CD4-positive, alpha-beta memory T cell (primary cell): ENCODE measurements at regions not wholly inside any gene's neighbourhood (a gene's known extent, or its start where the extent isn't known, plus 50 kb on each side); places are given as distances from the start of the nearest gene placed in this dataset.

Source experiments
- CTCF ChIA-PET: fragments of 350-600 bp; sonication (Branson Sonifier 250); formaldehyde crosslinking; loops from one replicate; lab custom pipeline; 2021; ENCODE audit warnings: inconsistent platforms; ENCODE audit not compliant: partially characterized antibody; lab: Charles Lee
- POLR2A ChIA-PET: fragments of 350-600 bp; sonication (Branson Sonifier 250); formaldehyde crosslinking; loops from one replicate; lab custom pipeline; 2021; ENCODE audit not compliant: partially characterized antibody; lab: Charles Lee
- DNase-seq, 5 donors: peaks; one replicate each; pipeline versions ENCODE4 v3.0.0 to v3.0.0-alpha.2; 2020 to 2022; ENCODE audit warnings: mixed read lengths in 1 of 5
- H3K27ac ChIP-seq: one replicate; pipeline ENCODE4 v1.7.0; 2013; ENCODE audit warnings: low read depth, low read length
- H3K27me3 ChIP-seq: 2 replicates; pipeline ENCODE4 v1.7.0; 2013; ENCODE audit warnings: mild to moderate bottlenecking, low read length, moderate library complexity; ENCODE audit not compliant: insufficient read depth
- H3K36me3 ChIP-seq: 2 replicates; pipeline ENCODE4 v1.7.0; 2013; ENCODE audit warnings: mild to moderate bottlenecking, low read length, moderate library complexity; ENCODE audit not compliant: insufficient read depth
- H3K4me1 ChIP-seq: 2 replicates; pipeline ENCODE4 v1.7.0; 2013; ENCODE audit warnings: mild to moderate bottlenecking, low read length, moderate library complexity; ENCODE audit not compliant: insufficient read depth
- H3K4me3 ChIP-seq, 2 donors: one replicate each; pipeline ENCODE4 v1.7.0; 2013; ENCODE audit warnings: low read length in 2 of 2, mild to moderate bottlenecking in 1 of 2
- H3K9me3 ChIP-seq, 2 donors: one replicate each; pipeline ENCODE4 v1.7.0; 2013; ENCODE audit warnings: low read length in 2 of 2, control low read depth in 1 of 2; ENCODE audit not compliant: control insufficient read depth in 1 of 2
- H3K27ac Mint-ChIP-seq, 7 donors: one replicate each; pipeline ENCODE4 v1.8.0; 2020 to 2021; ENCODE audit warnings: mixed read lengths in 7 of 7, mild to moderate bottlenecking in 6 of 7, inconsistent platforms in 3 of 7, moderate library complexity in 3 of 7
- H3K27me3 Mint-ChIP-seq, 2 donors: one replicate each; pipeline ENCODE4 v1.8.0; 2020 to 2021; ENCODE audit warnings: mixed read lengths in 2 of 2
- H3K36me3 Mint-ChIP-seq, 2 donors: one replicate each; pipeline ENCODE4 v1.8.0; 2020 to 2021; ENCODE audit warnings: mixed read lengths in 2 of 2, inconsistent platforms in 1 of 2, mild to moderate bottlenecking in 1 of 2
- H3K4me1 Mint-ChIP-seq, 4 donors: one replicate each; pipeline ENCODE4 v1.8.0; 2020 to 2021; ENCODE audit warnings: mixed read lengths in 4 of 4, mild to moderate bottlenecking in 1 of 4
- H3K4me3 Mint-ChIP-seq, 8 donors: one replicate each; pipeline ENCODE4 v1.8.0; 2020 to 2021; ENCODE audit warnings: mixed read lengths in 8 of 8, mild to moderate bottlenecking in 7 of 8, moderate library complexity in 6 of 8, inconsistent platforms in 3 of 8
- H3K9me3 Mint-ChIP-seq, 8 donors: one replicate each; pipeline ENCODE4 v1.8.0; 2020 to 2021; ENCODE audit warnings: mixed read lengths in 8 of 8, mild to moderate bottlenecking in 5 of 8, inconsistent platforms in 3 of 8, moderate library complexity in 1 of 8
- intact Hi-C: fragments of 100-400 bp; cut with micrococcal nuclease; formaldehyde crosslinking; loops from one replicate; pipeline ENCODE4 v1.15.1; 2023

DNA sequence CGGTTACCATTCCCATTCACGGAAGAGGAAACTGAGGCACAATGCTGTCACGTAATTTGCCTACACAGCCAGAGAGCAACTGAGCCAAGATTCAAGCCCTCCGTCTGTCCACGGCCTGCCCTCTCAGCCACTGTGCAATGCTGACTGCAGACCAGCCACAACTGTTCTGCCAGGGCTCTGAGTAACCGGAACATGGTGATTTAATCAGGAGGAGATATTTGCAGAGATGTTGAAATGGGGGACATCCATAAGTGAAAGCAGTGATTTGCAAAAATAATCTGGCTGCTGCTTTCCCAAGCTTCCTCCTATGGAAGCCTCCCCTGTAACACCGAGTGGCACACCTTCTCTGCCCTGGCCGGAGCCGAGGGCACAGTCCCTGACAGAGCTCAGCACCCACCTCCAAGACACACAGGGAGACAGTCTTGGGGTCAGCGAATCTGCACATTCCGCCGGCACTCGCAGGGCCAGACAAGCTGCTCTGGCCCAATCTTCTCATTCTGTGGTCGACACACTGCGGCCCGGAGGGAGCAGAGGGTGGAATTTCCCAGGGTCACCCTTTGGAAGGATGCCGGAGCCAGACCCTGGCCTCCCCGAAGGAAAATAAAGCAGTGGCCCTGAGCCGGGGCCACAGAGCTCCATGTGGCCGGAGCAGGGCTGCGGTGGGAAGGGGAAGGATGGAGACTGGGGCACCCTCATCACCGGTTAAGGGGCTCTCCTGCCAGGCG lies 158.2 kb upstream of the DIO3 start:
- POLR2A ChIA-PET, result no interaction called here
- H3K27me3 Mint-ChIP-seq, result peaks cover 34 to 44% of the 10 kb centered on the region in 2 donors

DNA sequence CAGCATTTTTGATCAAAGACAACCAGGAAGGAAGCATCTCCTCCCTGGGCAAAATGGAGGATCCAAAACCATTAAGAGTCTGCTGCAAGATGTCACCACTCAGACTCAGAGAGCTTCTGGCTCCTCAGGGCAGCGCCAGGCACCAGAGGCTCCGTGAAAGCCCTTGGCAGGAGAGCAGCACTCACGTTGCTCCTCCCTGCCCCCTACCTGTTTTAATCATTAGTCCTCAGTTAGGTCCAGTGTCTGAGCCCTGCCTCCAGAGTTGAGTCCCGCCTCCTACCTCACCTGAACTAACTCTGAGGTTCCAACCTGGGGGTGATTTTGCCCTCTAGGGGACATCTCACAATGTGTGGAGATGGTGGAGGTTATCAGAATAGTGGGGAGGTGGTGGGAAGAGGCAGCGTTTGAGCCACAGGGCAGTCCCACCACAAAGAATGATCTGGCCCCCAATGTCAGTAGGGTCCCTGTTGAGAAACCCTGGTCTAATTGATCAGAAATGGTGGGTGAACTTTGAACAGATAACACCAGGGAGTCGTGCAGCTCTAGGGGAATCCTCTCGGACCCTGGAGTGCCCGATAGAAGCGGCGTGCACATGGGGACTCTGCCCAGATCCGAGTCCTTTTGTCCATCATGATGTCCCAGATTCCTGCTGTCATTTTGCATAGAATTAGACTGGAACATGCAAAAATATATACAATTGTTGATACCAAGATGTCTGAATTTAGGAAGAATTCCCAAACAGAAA lies 156.7 kb upstream of the DIO3 start:
- DNase-seq, result no peak
- H3K4me1 ChIP-seq, result no peaks in the 10 kb centered on the region
- Mint-ChIP-seq H3K36me3 (no peaks in the 10 kb centered on the region), H3K27ac (no peak overlapping the region), H3K4me1 (peaks cover 0 to 5% (median 3%) of the 10 kb centered on the region in 4 donors), H3K9me3 (peaks cover 0 to 2% (median 0%) of the 10 kb centered on the region in 8 donors), H3K27me3 (peaks cover 32 to 45% of the 10 kb centered on the region in 2 donors), H3K4me3 (no peak overlapping the region)
- H3K27ac ChIP-seq, result no peak overlapping the region
- peaks cover 12% of the 10 kb centered on the region for H3K27me3 ChIP-seq
- no peaks in the 10 kb centered on the region for H3K36me3 ChIP-seq
- H3K4me3 ChIP-seq, result no peak overlapping the region
- intact Hi-C loops, result no loop called here
- CTCF ChIA-PET, result no interaction called here
- no peaks in the 10 kb centered on the region for H3K9me3 ChIP-seq
- POLR2A ChIA-PET, result no interaction called here

More for the DNA sequence above, 158.2 kb upstream of the DIO3 start:
- peaks cover 14% of the 10 kb centered on the region for H3K27me3 ChIP-seq
- no peak overlapping the region for H3K27ac Mint-ChIP-seq
- H3K36me3 Mint-ChIP-seq, result no peaks in the 10 kb centered on the region
- H3K4me1 Mint-ChIP-seq, result peaks cover 0 to 5% (median 3%) of the 10 kb centered on the region in 4 donors
- intact Hi-C loops, result no loop called here
- H3K9me3 ChIP-seq, result no peaks in the 10 kb centered on the region
- H3K4me1 ChIP-seq, result no peaks in the 10 kb centered on the region
- no peak overlapping the region for H3K4me3 Mint-ChIP-seq
- H3K9me3 Mint-ChIP-seq, result peaks cover 0 to 4% (median 0%) of the 10 kb centered on the region in 8 donors
- no peaks in the 10 kb centered on the region for H3K36me3 ChIP-seq
- no peak overlapping the region for H3K4me3 ChIP-seq
- CTCF ChIA-PET, result no interaction called here
- no peak overlapping the region for H3K27ac ChIP-seq
- DNase-seq, result no peak

DNA sequence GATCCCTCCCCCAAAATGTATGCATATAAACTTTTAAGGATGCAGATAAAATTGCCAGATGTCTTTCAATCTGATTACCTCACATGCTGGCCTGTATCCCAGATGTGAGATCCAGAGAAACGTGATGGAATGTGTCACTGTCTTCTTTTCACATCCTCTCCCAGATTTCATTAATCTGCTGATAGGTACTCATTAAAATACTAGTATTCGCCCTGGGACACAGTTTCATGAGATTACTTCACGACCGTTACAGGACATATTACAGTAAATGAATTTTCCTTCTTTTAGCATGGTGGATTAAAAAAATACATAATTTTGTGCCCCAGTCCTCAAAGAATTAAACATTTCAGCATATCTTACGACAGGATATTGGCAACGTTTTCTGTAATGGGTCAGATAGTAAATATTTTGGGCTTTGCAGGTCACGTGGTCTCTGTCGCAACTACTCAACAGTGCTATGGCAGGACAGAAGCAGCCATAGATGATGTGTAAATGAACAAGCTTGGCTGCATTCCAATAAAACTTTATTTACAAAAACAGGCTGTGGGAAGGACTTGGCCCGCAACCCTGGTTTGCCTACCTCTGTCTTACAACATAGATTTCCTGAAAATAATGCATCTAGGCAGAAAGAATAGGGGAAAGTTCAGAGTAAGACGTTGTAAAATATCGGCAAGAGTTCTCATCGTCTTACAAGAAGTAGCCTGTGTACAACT lies 156.0 kb upstream of the DIO3 start:
- Mint-ChIP-seq H3K36me3 (no peaks in the 10 kb centered on the region), H3K27ac (no peak overlapping the region), H3K9me3 (peaks cover 0 to 2% (median 0%) of the 10 kb centered on the region in 8 donors), H3K4me1 (peaks cover 0 to 5% (median 3%) of the 10 kb centered on the region in 4 donors), H3K27me3 (peaks cover 27 to 48% of the 10 kb centered on the region in 2 donors), H3K4me3 (no peak overlapping the region)
- intact Hi-C loops, result no loop called here
- ChIA-PET POLR2A (no interaction called here), CTCF (no interaction called here)
- no peaks in the 10 kb centered on the region for H3K36me3 ChIP-seq
- no peak for DNase-seq
- no peak overlapping the region for H3K4me3 ChIP-seq
- H3K27me3 ChIP-seq, result peaks cover 7% of the 10 kb centered on the region
- no peaks in the 10 kb centered on the region for H3K4me1 ChIP-seq
- no peaks in the 10 kb centered on the region for H3K9me3 ChIP-seq
- no peak overlapping the region for H3K27ac ChIP-seq

DNA sequence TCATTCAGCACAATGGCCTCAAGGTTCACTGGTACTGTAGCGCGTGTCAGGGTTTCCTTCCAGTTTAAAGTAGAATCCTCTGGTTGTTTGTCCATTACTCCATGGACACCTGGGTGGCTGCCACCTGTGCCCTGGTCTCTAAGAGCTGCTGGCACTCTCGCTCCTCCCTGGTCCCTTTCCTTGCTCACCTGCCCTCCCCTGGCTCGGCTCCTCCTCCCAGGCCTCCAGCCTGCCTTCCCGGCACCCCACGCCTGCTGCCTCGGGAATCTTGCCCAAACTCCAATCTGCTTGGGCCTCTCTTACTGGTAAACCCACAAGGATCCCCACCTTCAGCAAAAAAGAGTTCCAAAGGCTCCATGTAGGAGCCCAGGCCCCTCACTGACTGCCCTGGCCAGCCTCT lies 154.4 kb upstream of the DIO3 start:
- Histone ChIP-seq H3K9me3 (no peaks in the 10 kb centered on the region), H3K27ac (no peak overlapping the region), H3K4me3 (no peak overlapping the region), H3K4me1 (no peaks in the 10 kb centered on the region), H3K27me3 (no peaks in the 10 kb centered on the region), H3K36me3 (no peaks in the 10 kb centered on the region)
- Mint-ChIP-seq H3K9me3 (peaks cover 0 to 2% (median 0%) of the 10 kb centered on the region in 8 donors), H3K27me3 (peaks cover 22 to 41% of the 10 kb centered on the region in 2 donors), H3K4me3 (no peak overlapping the region), H3K36me3 (no peaks in the 10 kb centered on the region), H3K27ac (no peak overlapping the region), H3K4me1 (no peaks in the 10 kb centered on the region)
- POLR2A ChIA-PET, result no interaction called here
- intact Hi-C loops, result no loop called here
- DNase-seq, result no peak
- CTCF ChIA-PET, result no interaction called here

DNA sequence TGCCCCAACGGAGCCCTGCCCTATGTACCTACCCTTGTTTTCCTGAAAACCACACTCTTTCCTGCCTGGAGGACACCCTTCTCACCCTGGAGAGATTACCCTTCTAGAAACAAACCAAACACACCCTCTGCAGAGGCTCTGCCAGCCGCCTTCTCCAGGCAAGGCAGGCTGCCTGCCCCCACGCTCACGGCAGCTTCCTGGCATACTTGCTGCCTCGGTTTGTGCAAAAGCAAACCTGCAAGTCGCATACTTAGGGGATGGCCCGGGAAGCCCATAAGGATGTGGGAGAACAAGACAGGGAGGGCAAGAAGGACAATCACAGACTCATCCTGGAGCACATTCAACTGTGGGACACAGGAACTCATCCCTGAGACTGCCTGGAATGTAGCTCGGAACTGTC lies 154.0 kb upstream of the DIO3 start:
- DNase-seq, result no peak
- no peaks in the 10 kb centered on the region for H3K4me1 ChIP-seq
- intact Hi-C loops, result no loop called here
- ChIA-PET POLR2A (no interaction called here), CTCF (no interaction called here)
- no peak overlapping the region for H3K4me3 ChIP-seq
- Mint-ChIP-seq H3K4me1 (no peaks in the 10 kb centered on the region), H3K4me3 (no peak overlapping the region), H3K27ac (no peak overlapping the region), H3K27me3 (peaks cover 25 to 45% of the 10 kb centered on the region in 2 donors), H3K36me3 (no peaks in the 10 kb centered on the region), H3K9me3 (peaks cover 0 to 2% (median 0%) of the 10 kb centered on the region in 8 donors)
- no peaks in the 10 kb centered on the region for H3K36me3 ChIP-seq
- H3K27me3 ChIP-seq, result no peaks in the 10 kb centered on the region
- H3K27ac ChIP-seq, result no peak overlapping the region
- no peaks in the 10 kb centered on the region for H3K9me3 ChIP-seq

DNA sequence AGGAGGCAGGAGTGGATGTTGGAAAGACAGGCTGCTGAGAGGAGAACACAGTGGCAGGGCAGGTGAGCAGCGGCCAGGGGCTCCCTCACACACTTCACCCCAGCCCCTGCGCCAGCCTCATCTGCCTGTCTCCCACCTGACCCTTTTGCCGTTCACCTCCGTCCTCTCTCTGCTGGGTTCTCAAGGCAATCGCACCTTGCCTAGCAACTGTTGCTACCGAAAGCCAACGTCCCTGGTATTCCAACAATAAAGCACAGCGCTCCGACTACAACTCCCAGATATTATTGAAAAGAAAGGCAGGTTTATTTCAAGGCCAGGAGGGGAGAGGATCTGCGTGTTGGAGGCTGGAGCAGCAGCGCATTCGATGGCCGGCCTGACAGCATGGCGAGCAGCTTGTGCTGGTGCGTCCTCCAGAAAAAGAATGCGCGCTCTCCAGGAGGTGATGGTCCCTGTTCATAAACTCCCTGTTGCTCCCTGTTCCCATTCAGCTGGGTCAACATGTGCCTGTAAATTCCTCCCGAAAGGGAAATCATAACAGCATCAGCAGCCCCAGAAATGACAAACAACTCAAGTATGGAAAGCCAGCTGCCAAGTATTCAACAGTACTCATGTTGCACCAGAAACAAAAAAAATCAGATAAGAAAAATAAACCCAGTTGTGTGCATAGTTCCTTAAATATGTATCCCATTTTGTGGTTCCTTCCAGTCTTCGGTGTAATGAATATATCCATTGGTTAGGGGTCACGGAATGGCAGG lies 153.0 kb upstream of the DIO3 start:
- no peak for DNase-seq
- H3K4me3 Mint-ChIP-seq, result no peak overlapping the region
- no peaks in the 10 kb centered on the region for H3K9me3 ChIP-seq
- peaks cover 27 to 44% of the 10 kb centered on the region in 2 donors for H3K27me3 Mint-ChIP-seq
- intact Hi-C loops, result no loop called here
- H3K4me1 ChIP-seq, result no peaks in the 10 kb centered on the region
- no peaks in the 10 kb centered on the region for H3K36me3 Mint-ChIP-seq
- H3K9me3 Mint-ChIP-seq, result peaks cover 0 to 2% (median 0%) of the 10 kb centered on the region in 8 donors
- H3K27ac ChIP-seq, result no peak overlapping the region
- no peaks in the 10 kb centered on the region for H3K36me3 ChIP-seq
- H3K4me1 Mint-ChIP-seq, result no peaks in the 10 kb centered on the region
- H3K4me3 ChIP-seq, result no peak overlapping the region
- no peak overlapping the region for H3K27ac Mint-ChIP-seq
- H3K27me3 ChIP-seq, result no peaks in the 10 kb centered on the region
- ChIA-PET POLR2A (no interaction called here), CTCF (no interaction called here)
